Uterus (tissue), 2 donors: ENCODE measurements at regions not wholly inside any gene's neighbourhood (a gene's known extent, or its start where the extent isn't known, plus 50 kb on each side); places are given as distances from the start of the nearest gene placed in this dataset.

ENCODE experiments used
- CTCF ChIP-seq, 4 experiments: fragments of 200-600 bp in 2 of 4; fragments of 450-650 bp in 2 of 4; sonication (generic) in 2 of 4; IDR thresholded peaks; one replicate each; pipeline ENCODE4 v1.5.1; 2016 to 2019; ENCODE audit warnings: antibody characterized with exemption in 4 of 4, mild to moderate bottlenecking in 2 of 4, moderate library complexity in 1 of 4
- POLR2A ChIP-seq, 2 donors: fragments of 450-650 bp; IDR thresholded peaks; one replicate each; pipeline ENCODE4 v1.6.1; 2016; ENCODE audit warnings: antibody characterized with exemption in 2 of 2, mild to moderate bottlenecking in 1 of 2, moderate library complexity in 1 of 2

- no peak for TF ChIP-seq CTCF (IDR thresholded peaks at IDR 0.05)
- TF ChIP-seq POLR2A (IDR thresholded peaks at IDR 0.05): no peak
Observed at GRCh38 chr7:85776691-85777345, 590.0 kb upstream of the SEMA3D start.
